ENCODE measurements at regions not wholly inside any gene's neighbourhood (a gene's known extent, or its start where the extent isn't known, plus 50 kb on each side); places are given as distances from the start of the nearest gene placed in this dataset.

DNA sequence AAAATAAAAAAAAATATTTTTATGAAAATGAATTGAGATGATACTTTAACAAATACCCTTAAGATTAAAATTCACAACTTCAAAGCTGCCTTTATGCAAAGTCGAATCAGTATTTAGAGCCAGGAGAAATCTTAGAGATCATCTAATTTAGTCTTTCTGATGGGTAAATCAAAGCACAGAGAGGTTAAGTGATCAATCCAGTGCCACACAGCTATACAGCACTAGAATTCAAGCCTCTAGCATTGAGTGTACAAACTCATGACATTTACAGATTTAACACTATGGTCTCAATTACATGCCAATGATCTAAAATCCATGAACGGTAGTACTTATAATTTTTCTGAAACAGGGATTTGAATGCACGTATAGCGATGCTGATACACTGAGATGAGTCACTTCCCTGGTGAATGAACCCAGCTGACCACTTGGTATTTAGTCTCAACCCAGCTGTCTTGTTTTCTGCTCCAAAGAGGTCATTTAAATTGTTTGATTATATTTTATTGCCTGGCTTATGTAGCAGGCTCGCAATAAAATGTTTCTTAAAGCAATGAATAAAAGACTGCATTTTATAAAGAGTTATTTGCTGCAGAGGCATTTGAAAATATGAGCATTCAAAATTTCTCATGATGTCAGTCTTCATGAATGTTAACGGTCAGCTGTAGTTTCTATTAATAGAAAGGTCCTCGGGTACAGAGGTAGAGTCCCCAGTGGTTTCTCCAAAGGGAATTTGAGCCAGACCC is 152.4 kb upstream of the PRICKLE1 start:
- H3K9me3 ChIP-seq (replicated peaks in 1 of 3), result no peaks in the 10 kb centered on the region
- H3K27ac ChIP-seq, result no peak overlapping the region
- H3K4me3 ChIP-seq, result no peak overlapping the region
- TF ChIP-seq, protein P1, sequence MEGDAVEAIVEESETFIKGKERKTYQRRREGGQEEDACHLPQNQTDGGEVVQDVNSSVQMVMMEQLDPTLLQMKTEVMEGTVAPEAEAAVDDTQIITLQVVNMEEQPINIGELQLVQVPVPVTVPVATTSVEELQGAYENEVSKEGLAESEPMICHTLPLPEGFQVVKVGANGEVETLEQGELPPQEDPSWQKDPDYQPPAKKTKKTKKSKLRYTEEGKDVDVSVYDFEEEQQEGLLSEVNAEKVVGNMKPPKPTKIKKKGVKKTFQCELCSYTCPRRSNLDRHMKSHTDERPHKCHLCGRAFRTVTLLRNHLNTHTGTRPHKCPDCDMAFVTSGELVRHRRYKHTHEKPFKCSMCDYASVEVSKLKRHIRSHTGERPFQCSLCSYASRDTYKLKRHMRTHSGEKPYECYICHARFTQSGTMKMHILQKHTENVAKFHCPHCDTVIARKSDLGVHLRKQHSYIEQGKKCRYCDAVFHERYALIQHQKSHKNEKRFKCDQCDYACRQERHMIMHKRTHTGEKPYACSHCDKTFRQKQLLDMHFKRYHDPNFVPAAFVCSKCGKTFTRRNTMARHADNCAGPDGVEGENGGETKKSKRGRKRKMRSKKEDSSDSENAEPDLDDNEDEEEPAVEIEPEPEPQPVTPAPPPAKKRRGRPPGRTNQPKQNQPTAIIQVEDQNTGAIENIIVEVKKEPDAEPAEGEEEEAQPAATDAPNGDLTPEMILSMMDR (IDR thresholded peaks at IDR 0.05), result no peak
- no peak for TF ChIP-seq POLR2A (IDR thresholded peaks at IDR 0.05)
- no peaks in the 10 kb centered on the region for H3K36me3 ChIP-seq (replicated peaks in 1 of 2)
- no peaks in the 10 kb centered on the region for H3K4me1 ChIP-seq (replicated peaks in 1 of 2)
- 37 to 50% (median 44%) methylated on average over 7 of the region's 7 CpGs for WGBS, 4 donors
- intact Hi-C loops (cut with DNase I), result no loop called here
- H3K27me3 ChIP-seq, result no peaks in the 10 kb centered on the region
- DNase-seq, result no peak

DNA sequence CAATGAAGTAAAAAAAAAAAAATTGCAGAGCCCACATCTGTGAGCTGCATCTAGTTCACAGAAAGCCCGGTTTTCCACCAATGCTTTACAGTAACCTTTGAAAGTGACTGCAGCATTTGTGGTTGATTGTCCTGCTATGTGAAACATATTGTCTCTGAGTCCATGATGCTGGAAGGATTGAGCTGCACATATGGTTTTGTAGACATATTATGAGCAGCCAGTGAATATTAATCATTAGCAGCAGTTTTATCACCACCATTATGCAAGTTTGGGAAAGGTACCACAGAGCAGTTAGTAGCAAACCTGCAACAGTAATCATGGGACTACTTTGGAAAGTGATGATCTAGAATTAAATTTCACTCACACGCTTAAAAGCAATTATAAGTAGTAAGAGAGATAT is 151.5 kb upstream of the PRICKLE1 start:
- intact Hi-C loops (cut with DNase I), result no loop called here
- 78 to 85% (median 81%) methylated on average over 2 of the region's 2 CpGs for WGBS, 4 donors
- no peak for DNase-seq
- Histone ChIP-seq H3K4me1 (replicated peaks in 1 of 2) (no peaks in the 10 kb centered on the region), H3K27ac (no peak overlapping the region), H3K9me3 (replicated peaks in 1 of 3) (no peaks in the 10 kb centered on the region), H3K4me3 (no peak overlapping the region), H3K36me3 (replicated peaks in 1 of 2) (no peaks in the 10 kb centered on the region), H3K27me3 (no peaks in the 10 kb centered on the region)
- TF ChIP-seq POLR2A (IDR thresholded peaks at IDR 0.05), result no peak
- TF ChIP-seq, protein P1 (IDR thresholded peaks at IDR 0.05), result no peak

DNA sequence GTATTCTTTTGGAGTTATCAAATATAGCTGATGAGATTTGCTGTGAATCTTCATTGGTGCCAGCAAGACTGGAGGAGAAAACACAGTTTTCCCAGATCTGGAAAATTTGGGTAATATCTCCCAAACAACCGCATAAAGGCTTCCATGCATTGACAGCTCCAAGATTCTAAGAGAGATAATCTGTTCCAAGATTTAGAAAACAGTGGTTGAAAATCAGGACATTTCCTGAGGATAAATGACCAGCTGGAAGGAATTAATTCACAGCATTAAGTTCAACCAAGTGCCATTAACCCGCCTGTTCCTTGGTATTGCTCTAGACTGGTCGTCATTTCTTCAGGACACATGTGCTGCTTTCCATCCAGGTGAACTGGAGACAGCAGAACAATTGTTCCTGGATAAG is 147.9 kb upstream of the PRICKLE1 start:
- H3K4me1 ChIP-seq (replicated peaks in 1 of 2), result no peaks in the 10 kb centered on the region
- H3K9me3 ChIP-seq (replicated peaks in 1 of 3), result no peaks in the 10 kb centered on the region
- intact Hi-C loops (cut with DNase I), result no loop called here
- H3K4me3 ChIP-seq, result no peak overlapping the region
- no peaks in the 10 kb centered on the region for H3K27me3 ChIP-seq
- no peak for TF ChIP-seq POLR2A (IDR thresholded peaks at IDR 0.05)
- TF ChIP-seq, protein P1 (IDR thresholded peaks at IDR 0.05), result no peak
- WGBS, 4 donors, result 80 to 88% (median 84%) methylated on average over 3 of the region's 3 CpGs
- DNase-seq, result no peak
- H3K27ac ChIP-seq, result no peak overlapping the region
- no peaks in the 10 kb centered on the region for H3K36me3 ChIP-seq (replicated peaks in 1 of 2)

DNA sequence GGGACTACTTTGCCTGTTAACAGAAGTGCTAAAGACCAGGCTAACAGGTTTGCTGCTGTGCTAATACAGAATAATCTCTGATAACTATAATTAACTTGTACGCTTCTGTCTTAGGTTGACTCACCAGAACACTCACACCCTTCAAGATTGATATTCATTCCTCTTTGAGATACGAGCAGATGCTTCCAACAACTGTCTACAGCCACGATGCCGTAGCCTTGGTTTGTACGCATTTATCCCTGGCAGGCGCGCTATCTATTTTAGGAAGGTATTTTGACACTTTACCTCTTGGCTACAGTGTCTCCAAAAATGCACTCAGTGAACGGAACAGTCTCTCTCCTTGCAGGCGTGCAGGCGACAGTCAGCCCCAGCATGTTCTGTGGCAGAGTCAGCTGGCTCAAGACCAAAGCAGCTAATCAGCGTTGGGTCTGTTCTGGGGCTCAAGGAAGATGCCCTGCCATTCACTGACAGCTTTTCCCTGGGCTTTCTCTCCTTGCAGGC is 146.4 kb upstream of the PRICKLE1 start:
- no peaks in the 10 kb centered on the region for H3K9me3 ChIP-seq (replicated peaks in 1 of 3)
- peak in 1 of 7 donors; percentile 50 for DNase-seq
- TF ChIP-seq, protein P1 (IDR thresholded peaks at IDR 0.05), result no peak
- no peak overlapping the region for H3K4me3 ChIP-seq
- intact Hi-C loops (cut with DNase I), result no loop called here
- 60 to 61% (median 61%) methylated on average over 10 to 11 of the region's 11 CpGs for WGBS, 4 donors
- H3K4me1 ChIP-seq (replicated peaks in 1 of 2), result no peaks in the 10 kb centered on the region
- H3K27ac ChIP-seq, result no peak overlapping the region
- H3K36me3 ChIP-seq (replicated peaks in 1 of 2), result no peaks in the 10 kb centered on the region
- no peaks in the 10 kb centered on the region for H3K27me3 ChIP-seq

All from adrenal gland (tissue), 9 donors.